HCT116 (cell line): ENCODE measurements at regions not wholly inside any gene's neighbourhood (a gene's known extent, or its start where the extent isn't known, plus 50 kb on each side); places are given as distances from the start of the nearest gene placed in this dataset.

Experiments
- ATAC-seq: fragments of 200-7000 bp; cut with Tn5 transposase; 2 replicates; pipeline ENCODE4 v1.9.1; 2020; ENCODE audit warnings: mild to moderate bottlenecking, moderate library complexity
- BruUV-seq: library from RNA; stranded (reverse); fragments of 400-500 nt; replicated peaks from 2 replicates; lab custom pipeline; 2021; lab: Mats Ljungman, UMichigan
- CTCF ChIA-PET: fragments of 300-600 bp; sonication (Branson Sonifier 250); formaldehyde crosslinking; loops from one replicate; lab custom pipeline; 2021; ENCODE audit warnings: antibody characterized with exemption; lab: Charles Lee
- POLR2A ChIA-PET: fragments of 300-600, 350-600 bp; sonication (Branson Sonifier 250); formaldehyde crosslinking; loops from one replicate; lab custom pipeline; 2021; ENCODE audit warnings: antibody characterized with exemption; lab: Charles Lee
- RAD21 ChIA-PET, 2 experiments: fragments of 300-600 bp; sonication (Branson Sonifier 250); formaldehyde crosslinking; loops; one replicate each; lab custom pipeline; 2023; ENCODE audit warnings: low total read pairs in 2 of 2; ENCODE audit not compliant: uncharacterized antibody in 2 of 2, unreplicated experiment in 2 of 2, low non-redundant PET in 1 of 2; lab: Charles Lee
- DNase-seq: peaks from one replicate; pipeline ENCODE4 v3.0.0-alpha.2; 2010; ENCODE audit warnings: low read depth, low spot score
- H2AFZ ChIP-seq: fragments of 200-600 bp; shearing (Covaris generic), sonication (generic); 2 replicates; pipeline ENCODE4 v1.6.1; 2017; ENCODE audit warnings: low read depth, mixed run types, mixed read lengths, antibody characterized with exemption, low read length; ENCODE audit not compliant: poor library complexity, severe bottlenecking
- H3K27ac ChIP-seq: 2 replicates; pipeline ENCODE4 v1.5.1; 2012; ENCODE audit warnings: low read depth, low read length
- H3K27me3 ChIP-seq: fragments of 200-600 bp; sonication (generic); 2 replicates; pipeline ENCODE4 v1.6.1; 2016; ENCODE audit warnings: mixed run types, low read length, mixed read lengths; ENCODE audit not compliant: insufficient read depth
- H3K36me3 ChIP-seq, 2 experiments: fragments of 200-500 bp in 1 of 2; fragments of 200-600 bp in 1 of 2; sonication (Bioruptor generic) in 1 of 2; sonication (generic) in 1 of 2; 2 replicates each; pipeline versions ENCODE4 v1.5.1 to v1.6.1; 2014 to 2016; ENCODE audit warnings: low read length in 2 of 2, inconsistent platforms in 1 of 2, mixed read lengths in 1 of 2, mixed run types in 1 of 2; ENCODE audit not compliant: insufficient read depth in 2 of 2, control insufficient read depth in 1 of 2
- H3K4me1 ChIP-seq, 2 experiments: fragments of 200-600 bp in 1 of 2; sonication (generic) in 1 of 2; 2 replicates each; pipeline versions ENCODE4 v1.5.1 to v1.6.1; 2012 to 2017; ENCODE audit warnings: low read length in 2 of 2, inconsistent platforms in 1 of 2, mild to moderate bottlenecking in 1 of 2, mixed read lengths in 1 of 2, mixed run types in 1 of 2, moderate library complexity in 1 of 2; ENCODE audit not compliant: insufficient read depth in 2 of 2, control insufficient read depth in 1 of 2
- H3K4me2 ChIP-seq: fragments of 200-600 bp; sonication (generic); 2 replicates; pipeline ENCODE4 v1.6.1; 2017; ENCODE audit warnings: mixed run types, low read length, mixed read lengths
- H3K4me3 ChIP-seq, 2 experiments: fragments of 200-600 bp in 1 of 2; sonication (generic) in 1 of 2; replicated peaks in 1 of 2; 2 replicates each; pipeline ENCODE4 v1.5.1; 2011 to 2016; ENCODE audit warnings: low read length in 2 of 2, control low read depth in 1 of 2, low read depth in 1 of 2, mild to moderate bottlenecking in 1 of 2, mixed read lengths in 1 of 2, mixed run types in 1 of 2
- H3K79me2 ChIP-seq: fragments of 200-600 bp; sonication (generic); 2 replicates; pipeline ENCODE4 v1.6.1; 2017; ENCODE audit warnings: mild to moderate bottlenecking, mixed run types, low read length, moderate library complexity, mixed read lengths; ENCODE audit not compliant: insufficient read depth
- H3K9ac ChIP-seq: fragments of 200-600 bp; sonication (generic); 2 replicates; pipeline ENCODE4 v1.6.1; 2016; ENCODE audit warnings: low read length, mixed read lengths
- H3K9me2 ChIP-seq: fragments of 200-600 bp; sonication (generic), shearing (Covaris generic); 2 replicates; pipeline ENCODE4 v1.6.1; 2017; ENCODE audit warnings: mixed run types, mild to moderate bottlenecking, moderate library complexity; ENCODE audit not compliant: insufficient read depth
- H3K9me3 ChIP-seq, 2 experiments: fragments of 200-500 bp in 1 of 2; fragments of 200-600 bp in 1 of 2; sonication (Bioruptor generic) in 1 of 2; sonication (generic) in 1 of 2; 2 replicates each; pipeline ENCODE4 v1.6.1; 2014 to 2017; ENCODE audit warnings: low read length in 2 of 2, mixed read lengths in 2 of 2, inconsistent platforms in 1 of 2, low read depth in 1 of 2, mild to moderate bottlenecking in 1 of 2, mixed run types in 1 of 2, moderate library complexity in 1 of 2; ENCODE audit not compliant: control insufficient read depth in 1 of 2, insufficient read depth in 1 of 2
- H4K20me1 ChIP-seq: fragments of 200-600 bp; sonication (generic), shearing (Covaris generic); 2 replicates; pipeline ENCODE4 v1.6.1; 2017; ENCODE audit warnings: mixed run types, mild to moderate bottlenecking, moderate library complexity; ENCODE audit not compliant: insufficient read depth
- CEBPB ChIP-seq: IDR thresholded peaks from 2 replicates; pipeline ENCODE4 v1.6.1; 2012; ENCODE audit warnings: low read depth
- EGR1 ChIP-seq: IDR thresholded peaks from 2 replicates; pipeline ENCODE4 v1.6.1; 2012; ENCODE audit warnings: low read depth
- EZH2 ChIP-seq: fragments of 200-600 bp; sonication (generic); IDR thresholded peaks from 2 replicates; pipeline ENCODE4 v1.6.1; 2017; ENCODE audit warnings: antibody characterized with exemption, mixed run types
- EZH2phosphoT487 ChIP-seq: fragments of 200-600 bp; IDR thresholded peaks from 2 replicates; pipeline ENCODE4 v1.6.1; 2018; ENCODE audit warnings: antibody characterized with exemption, borderline replicate concordance
- POLR2A ChIP-seq: IDR thresholded peaks from 2 replicates; pipeline ENCODE4 v1.7.0; 2011; ENCODE audit warnings: borderline replicate concordance; ENCODE audit not compliant: insufficient read depth, insufficient read length; ENCODE audit errors: extremely low read depth
- POLR2AphosphoS5 ChIP-seq: IDR thresholded peaks from 2 replicates; pipeline ENCODE4 v1.6.1; 2011; ENCODE audit warnings: mild to moderate bottlenecking, low read depth, low read length, moderate library complexity
- SP1 ChIP-seq: IDR thresholded peaks from 2 replicates; pipeline ENCODE4 v1.6.1; 2012; ENCODE audit warnings: low read depth
- SRF ChIP-seq: IDR thresholded peaks from 2 replicates; pipeline ENCODE4 v1.6.1; 2012; ENCODE audit warnings: low read depth
- TCF7L2 ChIP-seq: IDR thresholded peaks from 2 replicates; pipeline ENCODE4 v1.7.0; 2011; ENCODE audit warnings: borderline replicate concordance, inconsistent platforms; ENCODE audit not compliant: insufficient read depth, insufficient read length; ENCODE audit errors: extremely low read depth
- ZFX ChIP-seq: fragments of 450-650 bp; IDR thresholded peaks from 2 replicates; pipeline ENCODE4 v1.6.1; 2017
- ZNF274 ChIP-seq: fragments of 200-500 bp; sonication (Bioruptor generic); IDR thresholded peaks from 2 replicates; pipeline ENCODE4 v1.6.1; 2014; ENCODE audit warnings: mild to moderate bottlenecking, low read depth, low read length, inconsistent platforms
- intact Hi-C: fragments of 100-400 bp; cut with micrococcal nuclease; formaldehyde crosslinking; loops from 2 replicates; pipeline ENCODE4 v1.10.0; 2022
- TF ChIP-seq, protein P1 (sequence below): IDR thresholded peaks from 2 replicates; pipeline ENCODE4 v1.6.1; 2012

DNA sequence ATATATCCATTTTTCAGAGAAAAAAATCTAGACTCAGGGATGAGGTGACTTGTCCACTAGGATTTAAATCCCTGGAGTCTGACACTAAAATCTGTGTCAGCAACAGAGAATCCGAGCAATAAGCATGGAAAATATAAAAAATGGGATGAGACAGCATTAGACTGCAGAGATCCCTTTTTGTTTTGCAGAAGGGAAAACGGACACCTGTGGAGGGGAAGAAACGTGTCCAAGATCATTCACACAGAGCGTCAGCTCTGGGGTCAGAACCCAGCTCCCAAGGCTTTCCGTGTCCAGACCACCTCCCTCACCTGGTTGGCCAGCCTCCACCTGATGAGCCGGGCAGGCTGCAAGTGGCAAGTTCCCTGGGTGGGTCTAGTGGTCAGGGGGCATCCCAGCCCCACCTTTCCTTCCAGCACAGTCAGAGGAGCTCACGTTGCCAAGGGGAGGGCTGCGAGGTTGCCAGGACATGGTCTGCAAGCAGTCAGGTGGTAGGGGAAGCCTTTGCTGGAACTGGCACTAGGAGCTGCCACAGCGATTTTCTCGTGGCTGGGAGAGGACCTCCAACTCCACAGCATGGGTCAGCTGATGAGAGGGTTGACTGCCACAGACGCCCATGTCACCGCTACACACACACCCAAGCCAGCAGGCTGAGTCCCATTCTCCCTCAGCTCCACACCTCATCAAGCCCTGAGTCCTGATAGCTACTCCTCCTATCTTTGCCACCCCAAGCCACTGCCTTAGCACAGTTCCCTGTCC lies 65.9 kb upstream of the CPLX2 start:
- Histone ChIP-seq H3K4me2 (no peak overlapping the region), H3K9me2 (no peaks in the 10 kb centered on the region), H3K4me1 (peaks cover 13 to 36% of the 10 kb centered on the region in 2 experiments), H3K36me3 (no peaks in the 10 kb centered on the region), H3K79me2 (no peaks in the 10 kb centered on the region), H2AFZ (no peak overlapping the region), H4K20me1 (no peaks in the 10 kb centered on the region), H3K27ac (no peak overlapping the region), H3K27me3 (no peaks in the 10 kb centered on the region), H3K4me3 (no peak overlapping the region), H3K9me3 (no peaks in the 10 kb centered on the region), H3K9ac (no peak overlapping the region)
- no peak for TF ChIP-seq CEBPB
- no peak for TF ChIP-seq SP1
- intact Hi-C loops, result no loop called here
- no TSS peak for BruUV-seq
- POLR2A ChIA-PET, result no interaction called here
- CTCF ChIA-PET, result no interaction called here
- DNase-seq (no peak), ATAC-seq (no peak)
- RAD21 ChIA-PET, result no interaction called here

DNA sequence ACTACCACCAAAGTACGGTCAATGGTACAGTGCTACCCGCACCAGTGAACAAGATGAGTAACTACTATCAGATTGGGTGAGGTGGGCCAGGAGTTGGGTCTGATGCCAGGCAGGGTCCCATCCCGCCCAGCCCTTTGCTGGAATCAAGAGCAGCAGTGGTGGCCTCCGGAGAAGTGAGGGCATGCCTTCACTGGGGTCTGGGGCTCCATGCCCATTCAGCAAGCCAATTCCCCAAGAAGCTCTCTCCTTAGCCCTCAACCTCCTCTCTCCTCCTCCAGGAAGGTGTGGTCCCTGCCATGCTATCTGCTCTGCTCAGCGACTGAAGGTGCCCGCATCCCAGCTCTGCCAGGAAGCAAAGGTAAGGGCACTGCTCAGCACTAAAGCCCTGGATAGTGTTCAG lies 62.7 kb upstream of the CPLX2 start:
- no peaks in the 10 kb centered on the region for H3K27me3 ChIP-seq
- ATAC-seq (no peak), DNase-seq (no peak)
- H3K27ac ChIP-seq, result no peak overlapping the region
- no peaks in the 10 kb centered on the region for H3K9me3 ChIP-seq
- ChIA-PET POLR2A (interaction anchor here (0.9 kb wide), 1 partner anchor 13 kb away, joined by 4 read pairs; no protein-coding TSS in a partner anchor), RAD21 (no interaction called here), CTCF (no interaction called here)
- H3K36me3 ChIP-seq, result no peaks in the 10 kb centered on the region
- TF ChIP-seq ZFX (no peak), SRF (no peak), SP1 (no peak), TCF7L2 (no peak), ZNF274 (no peak), POLR2AphosphoS5 (no peak), EZH2 (no peak), EZH2phosphoT487 (no peak), EGR1 (no peak), POLR2A (no peak)
- TF ChIP-seq, protein P1, sequence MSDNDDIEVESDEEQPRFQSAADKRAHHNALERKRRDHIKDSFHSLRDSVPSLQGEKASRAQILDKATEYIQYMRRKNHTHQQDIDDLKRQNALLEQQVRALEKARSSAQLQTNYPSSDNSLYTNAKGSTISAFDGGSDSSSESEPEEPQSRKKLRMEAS, result no peak
- no peaks in the 10 kb centered on the region for H4K20me1 ChIP-seq
- BruUV-seq, result no TSS peak
- H2AFZ ChIP-seq, result no peak overlapping the region
- H3K9me2 ChIP-seq, result no peaks in the 10 kb centered on the region
- 0 out of 2 replicates have a peak overlapping the region, but pooled peaks have one; percentile 72 for H3K4me2 ChIP-seq
- no peak overlapping the region for H3K4me3 ChIP-seq
- H3K9ac ChIP-seq, result no peak overlapping the region
- H3K4me1 ChIP-seq, result peaks cover 15 to 28% of the 10 kb centered on the region in 2 experiments
- intact Hi-C loops, result no loop called here
- H3K79me2 ChIP-seq, result no peaks in the 10 kb centered on the region
